ENCODE measurements at regions not wholly inside any gene's neighbourhood (a gene's known extent, or its start where the extent isn't known, plus 50 kb on each side); places are given as distances from the start of the nearest gene placed in this dataset.

DNA sequence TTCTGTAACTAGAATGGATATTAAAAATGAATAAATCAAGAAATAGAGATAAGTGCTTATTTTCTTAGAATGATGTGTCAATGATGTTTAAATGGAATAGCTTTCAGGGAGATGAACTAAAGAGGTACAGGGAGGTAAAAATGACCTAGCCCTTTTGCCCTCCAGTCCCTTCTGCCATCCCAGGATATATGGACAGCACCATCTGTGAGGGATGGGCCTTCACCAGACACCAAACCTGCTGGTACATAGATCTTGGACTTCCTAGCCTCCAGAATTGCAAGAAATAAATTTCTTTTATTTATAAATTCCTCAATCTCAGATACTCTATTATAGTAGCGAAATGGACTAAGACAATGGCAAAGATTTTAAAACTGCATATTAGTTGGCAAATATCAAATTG lies 352.0 kb upstream of the THBS1 start:
- no peak for TF ChIP-seq YY1 (IDR thresholded peaks at IDR 0.05; ENCODE audit: low read depth, low read length)
- TF ChIP-seq, protein P1, sequence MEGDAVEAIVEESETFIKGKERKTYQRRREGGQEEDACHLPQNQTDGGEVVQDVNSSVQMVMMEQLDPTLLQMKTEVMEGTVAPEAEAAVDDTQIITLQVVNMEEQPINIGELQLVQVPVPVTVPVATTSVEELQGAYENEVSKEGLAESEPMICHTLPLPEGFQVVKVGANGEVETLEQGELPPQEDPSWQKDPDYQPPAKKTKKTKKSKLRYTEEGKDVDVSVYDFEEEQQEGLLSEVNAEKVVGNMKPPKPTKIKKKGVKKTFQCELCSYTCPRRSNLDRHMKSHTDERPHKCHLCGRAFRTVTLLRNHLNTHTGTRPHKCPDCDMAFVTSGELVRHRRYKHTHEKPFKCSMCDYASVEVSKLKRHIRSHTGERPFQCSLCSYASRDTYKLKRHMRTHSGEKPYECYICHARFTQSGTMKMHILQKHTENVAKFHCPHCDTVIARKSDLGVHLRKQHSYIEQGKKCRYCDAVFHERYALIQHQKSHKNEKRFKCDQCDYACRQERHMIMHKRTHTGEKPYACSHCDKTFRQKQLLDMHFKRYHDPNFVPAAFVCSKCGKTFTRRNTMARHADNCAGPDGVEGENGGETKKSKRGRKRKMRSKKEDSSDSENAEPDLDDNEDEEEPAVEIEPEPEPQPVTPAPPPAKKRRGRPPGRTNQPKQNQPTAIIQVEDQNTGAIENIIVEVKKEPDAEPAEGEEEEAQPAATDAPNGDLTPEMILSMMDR (IDR thresholded peaks at IDR 0.05; ENCODE audit: control extremely low read depth in 1 of 3, insufficient read depth in 1 of 3, low read depth in 1 of 3, low read length in 3 of 3), result no peak
- TF ChIP-seq TBP (IDR thresholded peaks at IDR 0.05; ENCODE audit: low read depth, low read length), result no peak
- TF ChIP-seq POLR2A (IDR thresholded peaks at IDR 0.05; ENCODE audit: control extremely low read depth in 1 of 2, low read depth in 2 of 2, low read length in 2 of 2), result no peak
- TF ChIP-seq RXRA (IDR thresholded peaks at IDR 0.05; ENCODE audit: insufficient read depth, low read depth, low read length), result no peak
- no peak for TF ChIP-seq TAF1 (IDR thresholded peaks at IDR 0.05; ENCODE audit: low read depth, low read length)
- no peak for TF ChIP-seq NRF1 (IDR thresholded peaks at IDR 0.05; ENCODE audit: low read depth, low read length)
- no peak for TF ChIP-seq EP300 (IDR thresholded peaks at IDR 0.05; ENCODE audit: borderline replicate concordance in 1 of 2, low read depth in 2 of 2, low read length in 2 of 2)
